PFSK-1 (cell line): ENCODE measurements at regions not wholly inside any gene's neighbourhood (a gene's known extent, or its start where the extent isn't known, plus 50 kb on each side); places are given as distances from the start of the nearest gene placed in this dataset.

Source experiments
- POLR2AphosphoS5 ChIP-seq: IDR thresholded peaks from 2 replicates; pipeline ENCODE4 v1.6.1; 2012; ENCODE audit warnings: low read depth, mild to moderate bottlenecking, control low read depth, low read length, moderate library complexity
- SIN3A ChIP-seq: IDR thresholded peaks from 2 replicates; pipeline ENCODE4 v1.6.1; 2012; ENCODE audit warnings: mild to moderate bottlenecking, low read length, moderate library complexity, borderline replicate concordance; ENCODE audit not compliant: insufficient read depth

- TF ChIP-seq POLR2AphosphoS5, result no peak
- no peak for TF ChIP-seq SIN3A
Measured at GRCh38 chr2:62362561-62362960, 143.4 kb downstream of the TMEM17 start.
